Bronchial epithelial cell (primary cell): ENCODE measurements at regions not wholly inside any gene's neighbourhood (a gene's known extent, or its start where the extent isn't known, plus 50 kb on each side); places are given as distances from the start of the nearest gene placed in this dataset.

Experiments
- DNase-seq: peaks from one replicate; pipeline ENCODE4 v3.0.0-alpha.2; 2010; ENCODE audit warnings: low read depth
- FAIRE-seq: peaks from 2 replicates; lab custom pipeline; 2011; peaks lifted over from hg19 to GRCh38; lab: Jason Lieb, UNC
- H3K27me3 ChIP-seq: 2 replicates; pipeline ENCODE4 v1.5.1; 2011; ENCODE audit warnings: low read length; ENCODE audit not compliant: control insufficient read depth, insufficient read depth
- H3K36me3 ChIP-seq: 2 replicates; pipeline ENCODE4 v1.5.1; 2011; ENCODE audit warnings: low read length; ENCODE audit not compliant: control insufficient read depth, insufficient read depth
- H3K4me3 ChIP-seq: 2 replicates; pipeline ENCODE4 v1.5.1; 2011; ENCODE audit warnings: mild to moderate bottlenecking, low read depth, low read length, control low read depth
- CTCF ChIP-seq: IDR thresholded peaks from 2 replicates; pipeline ENCODE4 v1.5.1; 2011; ENCODE audit warnings: mild to moderate bottlenecking, moderate library complexity, low read length, control low read depth, inconsistent platforms; ENCODE audit not compliant: insufficient read depth, severe bottlenecking

- DNase-seq (peak; percentile 98), FAIRE-seq (no peak)
- no peaks in the 10 kb centered on the region for H3K27me3 ChIP-seq
- no peaks in the 10 kb centered on the region for H3K36me3 ChIP-seq
- no peak for TF ChIP-seq CTCF
- no peak overlapping the region for H3K4me3 ChIP-seq
These were observed 123.3 kb upstream of the CDK1 start for GRCh38 chr10:60654813-60655464.

DNA sequence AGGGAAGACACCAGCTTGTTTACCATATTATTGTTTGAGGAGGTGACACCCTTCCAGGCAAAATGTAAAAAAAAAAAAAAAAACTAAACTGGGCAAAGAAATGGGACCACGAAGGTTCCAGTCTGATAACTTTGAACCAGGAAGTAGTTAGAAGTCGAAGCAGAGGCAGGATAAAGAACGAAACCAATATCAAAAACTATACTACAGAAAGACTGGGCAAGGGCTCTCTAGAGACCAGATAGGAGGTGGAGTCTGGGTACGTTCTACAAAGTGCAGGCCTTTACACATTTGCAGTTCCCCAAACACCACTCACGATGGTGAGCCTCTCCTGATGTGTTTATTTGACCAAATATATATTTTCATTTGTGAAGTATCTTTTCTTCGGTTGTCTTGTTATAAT lies 125.7 kb upstream of the CDK1 start:
- no peak for DNase-seq
- Histone ChIP-seq H3K4me3 (no peak overlapping the region), H3K27me3 (no peaks in the 10 kb centered on the region), H3K36me3 (no peaks in the 10 kb centered on the region)
- FAIRE-seq = no peak
- TF ChIP-seq CTCF = no peak

GRCh38 chr10:60650378-60650800 lies 127.9 kb upstream of the CDK1 start:
- DNase-seq = peak; percentile 46
- FAIRE-seq = no peak
- no peak for TF ChIP-seq CTCF
- Histone ChIP-seq H3K4me3 (no peak overlapping the region), H3K36me3 (no peaks in the 10 kb centered on the region), H3K27me3 (no peaks in the 10 kb centered on the region)

DNA sequence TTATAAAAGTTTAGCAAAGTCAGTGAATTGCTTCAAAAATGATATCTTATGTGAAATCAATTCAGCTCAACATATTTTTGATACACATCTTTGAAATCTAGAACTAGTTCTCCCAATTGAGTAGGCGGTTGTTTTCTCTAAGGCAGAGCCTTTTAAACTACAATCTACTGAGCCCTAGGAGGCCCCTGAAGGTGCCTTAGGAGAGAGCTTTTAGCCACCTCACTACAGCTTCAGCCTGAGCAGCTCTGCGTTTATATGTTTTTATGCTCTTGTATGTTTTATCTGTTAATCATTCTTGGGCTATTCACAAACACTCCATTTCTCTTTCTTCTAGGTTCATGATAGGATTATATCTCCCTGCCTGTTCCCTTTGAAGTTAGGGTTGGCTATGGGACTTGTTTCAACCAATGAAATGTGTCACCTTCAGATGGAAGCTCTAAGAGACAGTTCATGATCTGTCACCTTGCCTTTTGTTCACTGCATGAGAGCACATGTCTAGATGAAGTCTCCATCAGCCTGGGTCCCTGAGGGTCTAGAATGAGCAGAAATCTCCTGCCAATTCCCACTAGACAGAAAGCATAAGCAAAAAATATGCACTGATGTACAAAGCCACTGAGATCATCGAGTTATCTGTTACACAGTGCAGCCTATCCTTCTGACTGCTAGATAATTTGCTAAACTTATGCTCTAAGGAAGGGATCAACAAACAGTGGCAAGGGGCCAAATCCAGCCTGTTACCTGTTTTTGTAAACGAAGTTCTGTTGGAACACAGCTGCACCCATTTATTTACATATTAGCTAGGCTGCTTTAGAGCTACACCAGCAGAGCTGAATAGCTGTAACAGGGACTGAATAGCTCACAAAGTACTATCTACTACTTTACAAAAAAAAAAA lies 128.5 kb upstream of the CDK1 start:
- Histone ChIP-seq H3K27me3 (no peaks in the 10 kb centered on the region), H3K36me3 (no peaks in the 10 kb centered on the region), H3K4me3 (no peak overlapping the region)
- no peak for FAIRE-seq
- DNase-seq = no peak
- TF ChIP-seq CTCF = no peak

DNA sequence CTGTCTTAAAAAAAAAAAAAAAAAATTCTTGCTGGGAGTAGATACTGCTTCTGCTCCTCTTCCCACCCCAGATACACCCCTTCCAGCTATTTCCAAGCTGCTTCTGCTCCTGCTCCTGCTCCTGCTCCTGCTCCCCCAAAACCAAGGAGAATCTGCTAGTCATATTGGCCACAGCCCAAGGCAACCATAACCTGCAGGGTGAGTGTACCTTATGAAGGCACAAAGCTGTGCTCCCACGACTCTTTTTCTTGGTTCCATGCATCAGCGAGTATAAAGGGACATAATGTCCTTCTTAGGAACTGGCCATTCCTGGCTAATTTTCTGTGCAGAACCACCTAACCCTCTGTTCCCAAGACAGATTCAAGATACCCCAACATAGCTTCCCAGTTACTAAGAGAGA lies 129.5 kb upstream of the CDK1 start:
- DNase-seq = no peak
- no peak for TF ChIP-seq CTCF
- Histone ChIP-seq H3K27me3 (no peaks in the 10 kb centered on the region), H3K36me3 (no peaks in the 10 kb centered on the region), H3K4me3 (no peak overlapping the region)
- no peak for FAIRE-seq
